ENCODE measurements at regions not wholly inside any gene's neighbourhood (a gene's known extent, or its start where the extent isn't known, plus 50 kb on each side); places are given as distances from the start of the nearest gene placed in this dataset.

DNA sequence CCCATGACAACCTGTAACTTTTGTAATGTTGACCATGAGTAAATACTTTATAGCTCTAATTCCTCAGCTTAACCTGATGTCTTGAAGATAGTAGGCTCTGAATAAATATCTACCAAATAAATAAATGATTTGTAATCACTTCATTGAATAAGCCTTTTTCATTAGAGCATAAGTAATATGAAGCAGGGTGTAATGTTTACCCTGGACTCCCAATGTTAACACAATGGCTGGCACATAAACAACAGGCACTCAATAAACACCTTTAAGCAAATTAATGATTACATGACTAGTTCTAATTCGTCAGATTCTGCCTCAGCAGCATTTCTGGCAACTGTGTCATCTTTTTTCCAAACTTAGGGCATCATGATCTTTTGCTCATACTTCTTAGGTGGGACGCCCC is 396.3 kb downstream of the LIG4 start:
- no peak overlapping the region for H3K27ac ChIP-seq
- TF ChIP-seq, protein P1, sequence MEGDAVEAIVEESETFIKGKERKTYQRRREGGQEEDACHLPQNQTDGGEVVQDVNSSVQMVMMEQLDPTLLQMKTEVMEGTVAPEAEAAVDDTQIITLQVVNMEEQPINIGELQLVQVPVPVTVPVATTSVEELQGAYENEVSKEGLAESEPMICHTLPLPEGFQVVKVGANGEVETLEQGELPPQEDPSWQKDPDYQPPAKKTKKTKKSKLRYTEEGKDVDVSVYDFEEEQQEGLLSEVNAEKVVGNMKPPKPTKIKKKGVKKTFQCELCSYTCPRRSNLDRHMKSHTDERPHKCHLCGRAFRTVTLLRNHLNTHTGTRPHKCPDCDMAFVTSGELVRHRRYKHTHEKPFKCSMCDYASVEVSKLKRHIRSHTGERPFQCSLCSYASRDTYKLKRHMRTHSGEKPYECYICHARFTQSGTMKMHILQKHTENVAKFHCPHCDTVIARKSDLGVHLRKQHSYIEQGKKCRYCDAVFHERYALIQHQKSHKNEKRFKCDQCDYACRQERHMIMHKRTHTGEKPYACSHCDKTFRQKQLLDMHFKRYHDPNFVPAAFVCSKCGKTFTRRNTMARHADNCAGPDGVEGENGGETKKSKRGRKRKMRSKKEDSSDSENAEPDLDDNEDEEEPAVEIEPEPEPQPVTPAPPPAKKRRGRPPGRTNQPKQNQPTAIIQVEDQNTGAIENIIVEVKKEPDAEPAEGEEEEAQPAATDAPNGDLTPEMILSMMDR (conservative IDR thresholded peaks at IDR 0.05) = no peak

DNA sequence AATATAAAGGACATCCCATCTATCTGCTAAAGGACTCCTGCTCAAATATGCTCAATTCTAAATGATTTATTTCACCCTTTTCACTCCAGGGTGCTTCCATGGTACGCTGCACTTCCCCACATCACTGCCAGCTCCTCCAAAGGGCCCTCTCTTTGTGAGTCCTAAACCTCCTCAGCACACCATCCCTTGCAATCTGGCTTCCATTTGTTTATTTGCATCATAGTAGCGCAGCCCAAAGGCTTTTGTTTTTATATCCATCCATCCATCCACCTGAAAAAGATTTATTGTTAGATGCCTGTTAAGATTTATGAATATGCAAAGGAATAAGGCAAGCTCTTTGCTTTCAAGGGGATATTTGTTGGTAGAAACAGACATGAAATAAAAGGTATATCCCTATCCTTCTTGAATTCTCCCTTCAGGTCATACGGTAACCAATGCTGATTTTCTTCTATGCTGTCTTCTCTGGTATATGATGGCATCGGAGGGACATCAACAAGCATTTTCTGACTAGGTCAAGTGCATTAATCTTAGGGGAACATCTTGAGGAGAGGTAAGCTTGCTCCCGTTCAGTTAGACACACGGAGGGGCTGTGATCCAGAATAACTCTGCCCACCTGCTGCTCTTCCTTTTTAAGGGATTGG is 397.6 kb downstream of the LIG4 start:
- no peak overlapping the region for H3K27ac ChIP-seq
- TF ChIP-seq, protein P1 (conservative IDR thresholded peaks at IDR 0.05) = no peak

DNA sequence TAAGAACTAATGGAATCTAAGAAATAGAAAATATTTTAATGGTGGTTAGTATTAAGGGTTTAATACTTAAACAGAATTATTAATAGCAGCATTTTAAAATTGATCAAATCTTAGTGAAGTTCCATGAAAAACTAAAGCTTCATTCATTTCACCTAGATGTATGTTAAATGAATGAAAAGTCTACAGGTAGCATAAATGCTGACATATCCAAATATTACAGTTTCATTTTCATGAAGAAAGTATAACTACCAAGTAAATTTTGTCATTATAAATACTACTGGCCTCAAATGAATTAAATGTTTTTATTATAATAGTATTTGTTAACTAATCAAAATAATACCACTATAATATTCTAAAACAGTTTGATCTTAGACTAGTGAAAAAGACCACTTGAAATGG is 403.3 kb downstream of the LIG4 start:
- TF ChIP-seq, protein P1 (conservative IDR thresholded peaks at IDR 0.05) = no peak
- H3K27ac ChIP-seq = no peak overlapping the region

DNA sequence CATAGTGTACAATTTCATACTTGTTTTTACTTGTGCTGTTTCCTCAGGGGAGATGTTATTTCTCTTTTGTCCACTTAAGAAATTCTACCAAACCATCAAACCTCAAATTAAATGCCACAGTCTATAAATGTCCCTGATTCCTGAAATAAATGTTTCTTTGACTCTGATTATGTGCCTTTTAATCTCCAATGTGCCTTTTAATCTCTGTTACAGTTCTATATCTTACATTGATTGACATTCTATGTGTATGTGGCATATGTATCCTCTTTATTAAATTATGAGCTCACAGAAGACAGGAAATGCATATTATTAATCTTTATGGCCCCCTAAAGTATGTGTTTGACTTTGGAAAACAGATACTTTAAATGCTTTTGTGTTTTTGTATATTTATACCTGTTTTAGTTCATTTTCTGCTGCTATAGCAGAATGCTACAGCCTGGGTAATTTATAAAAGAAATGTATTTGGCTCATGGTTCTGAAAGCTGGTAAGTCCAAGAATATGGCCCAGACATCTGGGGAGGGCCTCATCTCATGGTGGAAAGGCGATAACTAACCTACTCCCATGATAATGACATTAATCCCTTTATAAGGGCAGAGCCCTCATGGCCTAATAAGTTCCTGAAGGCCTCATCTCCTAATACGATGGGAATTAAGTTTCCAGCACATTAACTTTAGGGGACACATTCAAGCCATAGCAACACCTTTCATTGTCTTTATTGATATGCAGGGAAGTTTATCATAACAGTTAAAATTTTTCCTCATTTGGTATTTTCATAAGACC is 403.9 kb downstream of the LIG4 start:
- H3K27ac ChIP-seq = no peak overlapping the region
- TF ChIP-seq, protein P1 (conservative IDR thresholded peaks at IDR 0.05) = no peak

DNA sequence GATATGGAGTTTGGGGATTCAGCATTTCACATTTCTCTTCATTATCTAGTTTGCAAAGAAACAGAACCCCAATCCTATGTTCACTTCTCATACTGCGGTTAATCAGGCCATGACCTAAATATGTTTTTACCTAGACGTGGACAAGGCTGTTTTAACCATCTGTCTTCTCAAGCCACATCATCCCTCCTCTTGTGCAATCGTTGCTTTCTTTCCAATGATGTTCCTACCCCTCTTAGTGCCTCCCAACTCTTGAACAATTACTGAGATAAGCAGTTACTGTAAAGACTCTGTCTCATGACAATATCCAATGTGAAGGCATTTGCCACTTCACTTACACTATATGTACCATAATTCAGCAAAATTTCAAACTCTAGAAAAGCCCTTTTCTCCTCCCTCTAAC is 406.2 kb downstream of the LIG4 start:
- TF ChIP-seq, protein P1 (conservative IDR thresholded peaks at IDR 0.05) = no peak
- no peak overlapping the region for H3K27ac ChIP-seq

DNA sequence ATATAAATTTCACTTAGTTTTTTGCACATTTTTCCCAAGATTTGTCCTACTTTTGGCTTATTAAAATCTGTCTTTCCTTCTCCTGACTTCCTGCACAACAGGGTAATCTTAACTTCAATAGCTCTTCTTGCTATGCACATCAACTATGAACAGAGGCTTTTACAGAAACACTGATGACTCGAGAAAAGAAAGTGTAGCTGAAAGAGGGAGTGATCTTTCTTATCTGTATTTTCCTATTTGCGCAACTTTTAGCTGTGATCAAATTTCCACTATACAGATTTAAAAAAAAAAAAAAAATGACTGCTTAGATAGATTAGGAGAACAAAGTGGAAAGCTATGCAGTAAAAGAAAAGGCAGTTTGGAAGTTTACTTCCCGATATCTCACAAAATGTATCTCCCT is 406.9 kb downstream of the LIG4 start:
- H3K27ac ChIP-seq = no peak overlapping the region

More for the DNA sequence above, 406.9 kb downstream of the LIG4 start:
- TF ChIP-seq, protein P1 (conservative IDR thresholded peaks at IDR 0.05) = no peak

All from VCaP (cell line).